GM21515 (cell line): ENCODE measurements at regions not wholly inside any gene's neighbourhood (a gene's known extent, or its start where the extent isn't known, plus 50 kb on each side); places are given as distances from the start of the nearest gene placed in this dataset.

ENCODE experiments used
- ATAC-seq: cut with Tn5 transposase; IDR thresholded peaks from one replicate; pipeline ENCODE4 v1.9.1; 2021; ENCODE audit not compliant: unreplicated experiment

- no peak for ATAC-seq
These were observed 50.6 kb upstream of the ZNF385D start for GRCh38 chr3:21801631-21802030.

GRCh38 chr3:21803604-21804003 lies 52.6 kb upstream of the ZNF385D start:
- no peak for ATAC-seq

- ATAC-seq, result no peak
These were observed 53.3 kb upstream of the ZNF385D start for GRCh38 chr3:21804330-21804729.

GRCh38 chr3:21806733-21807132 lies 55.7 kb upstream of the ZNF385D start:
- no peak for ATAC-seq

DNA sequence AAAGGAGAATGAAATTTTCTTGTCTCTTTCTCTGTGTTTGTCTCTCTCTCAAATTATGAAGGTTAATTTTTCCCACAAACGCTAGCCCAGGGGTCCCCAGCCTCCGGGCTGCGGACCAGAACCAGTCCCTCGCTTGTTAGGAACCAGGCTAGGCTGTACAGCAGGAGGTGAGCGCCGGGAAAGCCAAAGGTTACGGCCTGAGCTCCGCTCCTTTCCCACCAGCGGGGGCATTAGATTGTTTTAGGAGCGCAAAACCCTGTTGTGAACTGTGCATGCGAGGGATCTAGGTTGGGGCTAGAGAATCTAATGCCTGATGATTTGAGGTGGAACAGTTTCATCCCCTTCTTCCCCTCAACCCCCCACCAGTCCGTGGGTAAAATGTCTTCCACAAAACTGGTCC lies 74.7 kb upstream of the ZNF385D start:
- ATAC-seq, result no peak

DNA sequence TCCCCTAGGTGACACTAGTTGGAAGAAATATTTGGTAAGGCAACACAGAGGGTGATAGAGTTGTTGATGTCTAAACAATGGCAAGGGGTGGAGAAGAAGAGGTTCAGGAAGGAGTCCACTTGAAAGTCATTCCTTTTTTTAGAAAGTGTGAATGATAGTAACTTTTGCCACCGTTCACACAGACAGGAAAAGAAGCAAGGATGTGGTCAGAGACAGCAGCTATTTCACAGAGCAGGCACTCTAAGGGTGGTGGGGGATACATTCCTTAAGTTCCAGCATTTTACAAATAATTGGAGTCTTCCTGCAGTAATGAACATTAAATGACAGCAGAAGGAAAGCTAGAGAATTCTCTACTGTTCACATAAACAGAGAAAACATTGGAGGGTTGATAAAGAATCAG lies 75.4 kb upstream of the ZNF385D start:
- ATAC-seq, result no peak

DNA sequence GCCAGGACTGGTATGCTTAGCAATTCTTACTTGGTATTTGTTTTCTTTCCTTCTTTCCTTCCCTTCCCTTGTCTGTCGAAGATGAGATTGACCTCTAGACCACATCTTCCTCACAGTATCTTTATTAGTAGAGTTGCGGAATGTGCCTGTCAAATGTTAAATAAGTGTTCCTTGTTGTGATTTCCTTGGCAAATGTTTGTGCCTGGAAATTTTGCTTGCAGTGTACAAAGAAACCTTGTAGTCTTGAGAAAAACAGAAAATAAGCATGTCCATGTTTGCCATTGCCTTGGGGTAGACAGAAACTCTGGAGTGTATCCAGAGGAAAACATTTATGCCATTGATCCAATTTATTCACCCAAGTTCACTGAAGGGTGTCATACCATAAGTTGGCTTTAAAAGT lies 79.5 kb upstream of the ZNF385D start:
- no peak for ATAC-seq

- no peak for ATAC-seq
These were observed 84.3 kb upstream of the ZNF385D start for GRCh38 chr3:21835264-21835663.

DNA sequence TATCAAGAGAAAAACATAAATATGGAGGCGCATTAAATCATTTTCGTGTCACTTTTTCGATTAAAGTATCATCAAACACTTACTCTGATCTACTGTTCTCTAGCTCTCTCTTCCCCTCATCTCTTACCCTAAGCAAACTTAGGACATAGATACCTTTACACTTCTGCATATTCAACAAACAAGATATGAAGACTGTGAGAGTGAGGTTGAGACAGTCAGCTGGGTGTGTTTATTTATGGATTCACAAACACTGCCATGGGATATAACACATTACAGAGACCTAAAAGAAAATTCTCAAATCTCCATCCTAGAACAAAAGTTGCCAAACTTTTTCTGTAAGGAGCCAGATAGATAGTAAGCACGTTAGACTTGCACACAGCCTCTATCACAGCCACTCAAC lies 85.2 kb upstream of the ZNF385D start:
- ATAC-seq, result no peak

DNA sequence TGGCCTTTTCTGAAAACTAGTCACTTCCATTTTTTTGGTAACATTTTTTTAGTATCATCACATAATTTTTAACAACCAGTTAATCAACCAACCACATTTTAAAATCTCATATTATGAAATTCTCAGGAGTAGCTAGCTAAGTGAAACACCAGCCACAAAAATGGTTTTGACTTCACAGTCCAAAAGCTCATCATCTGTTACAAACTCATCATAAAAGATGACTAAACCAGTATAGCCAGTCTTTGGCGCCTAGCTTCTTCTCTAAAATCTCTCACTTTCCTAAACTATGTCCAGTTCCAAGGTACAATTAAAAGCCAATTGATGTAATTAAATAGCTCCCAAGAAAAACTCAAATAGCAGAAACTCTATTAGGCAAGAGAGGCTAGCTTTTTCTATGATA lies 88.2 kb upstream of the ZNF385D start:
- no peak for ATAC-seq

- no peak for ATAC-seq
These were observed 88.6 kb upstream of the ZNF385D start for GRCh38 chr3:21839592-21839991.

- no peak for ATAC-seq
These were observed 96.0 kb upstream of the ZNF385D start for GRCh38 chr3:21847005-21847404.

- no peak for ATAC-seq
These were observed 108.4 kb upstream of the ZNF385D start for GRCh38 chr3:21859124-21860081.

DNA sequence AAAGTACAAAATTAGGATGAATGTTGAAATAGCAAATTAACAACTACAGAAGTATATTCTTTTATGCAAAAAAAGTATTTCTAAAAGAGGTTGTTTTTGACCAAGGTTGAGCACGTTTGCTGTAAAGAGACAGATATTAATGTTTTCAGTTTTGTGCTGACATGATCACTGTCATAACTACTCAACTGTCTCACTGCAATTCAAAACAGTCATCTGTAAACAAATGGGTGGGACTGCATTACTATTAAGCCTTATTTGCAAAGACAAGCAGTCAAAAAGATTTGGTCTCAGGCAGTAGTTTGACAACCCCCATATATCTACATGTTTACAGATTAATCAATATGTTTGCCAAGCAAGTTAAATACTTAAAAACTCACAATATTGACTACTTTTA lies 109.1 kb upstream of the ZNF385D start:
- ATAC-seq, result no peak

GRCh38 chr3:21860657-21861056 lies 109.6 kb upstream of the ZNF385D start:
- ATAC-seq, result no peak

DNA sequence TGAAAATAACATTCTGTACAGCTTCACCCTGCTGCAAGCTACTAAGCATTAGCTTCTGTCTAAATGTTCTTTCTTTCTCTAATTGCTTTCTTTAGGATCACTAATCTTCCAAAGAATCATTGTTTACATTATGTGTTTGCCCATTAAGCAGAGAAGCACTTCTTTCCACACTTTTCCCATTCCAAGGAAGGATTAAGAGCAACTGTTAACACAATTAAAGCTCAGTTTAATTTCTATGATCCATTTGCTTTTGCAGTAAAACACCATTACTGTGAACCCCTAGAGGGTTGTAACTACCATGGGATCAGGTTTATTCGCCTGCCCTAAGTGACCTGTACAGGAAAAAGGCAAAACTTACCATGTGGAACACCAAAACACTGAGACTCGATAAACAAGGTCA lies 125.8 kb upstream of the ZNF385D start:
- no peak for ATAC-seq

GRCh38 chr3:21877214-21877754 lies 126.3 kb upstream of the ZNF385D start:
- ATAC-seq, result no peak

- ATAC-seq, result no peak
These were observed 128.3 kb upstream of the ZNF385D start for GRCh38 chr3:21879184-21879886.

- ATAC-seq, result no peak
These were observed 137.6 kb upstream of the ZNF385D start for GRCh38 chr3:21888656-21889055.

DNA sequence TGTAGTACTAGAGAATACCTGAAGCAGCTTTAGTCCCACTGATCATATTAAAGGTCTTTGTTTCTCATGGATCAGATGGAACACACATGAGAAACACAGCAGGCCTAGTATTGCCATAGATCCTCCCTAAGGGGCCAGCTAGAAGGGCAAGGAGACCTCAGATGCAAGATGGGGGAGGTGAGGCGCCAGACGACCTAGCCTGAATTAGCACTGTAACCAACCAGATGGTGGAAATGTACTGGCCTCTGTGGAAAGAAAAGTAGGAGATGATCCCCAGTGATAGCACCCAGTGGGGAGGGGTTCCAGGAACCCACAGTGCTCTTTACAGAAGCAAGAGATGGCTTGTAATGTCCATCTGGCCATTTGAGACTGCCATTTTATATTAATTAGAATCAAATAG lies 138.2 kb upstream of the ZNF385D start:
- no peak for ATAC-seq

GRCh38 chr3:21892104-21892503 lies 141.1 kb upstream of the ZNF385D start:
- ATAC-seq, result no peak

- ATAC-seq, result no peak
These were observed 142.2 kb upstream of the ZNF385D start for GRCh38 chr3:21893242-21893641.
